GM04503 (cell line): ENCODE measurements at regions not wholly inside any gene's neighbourhood (a gene's known extent, or its start where the extent isn't known, plus 50 kb on each side); places are given as distances from the start of the nearest gene placed in this dataset.

ENCODE experiments used
- DNase-seq: peaks from one replicate; pipeline ENCODE4 v3.0.0-alpha.2; 2012; ENCODE audit warnings: low read depth

DNA sequence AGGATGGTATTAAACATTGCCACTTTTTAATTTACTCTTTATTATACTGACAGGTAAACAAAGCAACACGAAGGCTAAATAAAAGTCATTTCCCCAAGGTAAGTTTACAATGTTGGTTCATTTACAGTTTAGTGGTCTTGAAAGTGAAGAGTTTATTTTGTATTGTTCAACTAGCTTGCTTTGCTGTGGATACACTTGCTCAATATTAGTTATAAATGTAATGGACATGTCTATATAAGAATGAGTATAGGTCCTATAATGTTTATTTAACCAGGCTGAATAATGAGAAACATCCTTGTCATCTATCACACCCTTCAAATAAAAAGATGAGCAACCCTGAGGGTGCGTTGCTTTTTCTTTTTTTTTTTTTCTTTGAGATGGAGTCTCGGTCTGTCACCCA, 1129.4 kb downstream of the TSN start:
- no peak for DNase-seq

DNA sequence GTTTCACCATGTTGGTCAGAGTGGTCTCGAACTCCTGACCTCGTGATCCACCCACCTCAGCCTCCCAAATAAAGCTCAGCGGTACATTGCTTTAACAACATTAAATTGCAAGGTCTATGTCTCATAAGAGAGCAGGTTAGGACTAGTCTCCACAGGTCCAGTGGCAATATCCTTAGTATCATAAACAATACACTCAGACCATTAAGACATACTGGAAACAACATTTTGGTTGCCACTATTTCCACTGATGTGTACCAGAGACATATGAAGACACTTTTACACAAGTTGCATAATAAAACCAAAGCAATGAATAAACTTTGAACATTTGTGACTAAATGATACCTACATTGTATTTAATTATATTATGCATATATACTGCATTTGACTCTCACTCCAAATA, 1130.0 kb downstream of the TSN start:
- no peak for DNase-seq

DNA sequence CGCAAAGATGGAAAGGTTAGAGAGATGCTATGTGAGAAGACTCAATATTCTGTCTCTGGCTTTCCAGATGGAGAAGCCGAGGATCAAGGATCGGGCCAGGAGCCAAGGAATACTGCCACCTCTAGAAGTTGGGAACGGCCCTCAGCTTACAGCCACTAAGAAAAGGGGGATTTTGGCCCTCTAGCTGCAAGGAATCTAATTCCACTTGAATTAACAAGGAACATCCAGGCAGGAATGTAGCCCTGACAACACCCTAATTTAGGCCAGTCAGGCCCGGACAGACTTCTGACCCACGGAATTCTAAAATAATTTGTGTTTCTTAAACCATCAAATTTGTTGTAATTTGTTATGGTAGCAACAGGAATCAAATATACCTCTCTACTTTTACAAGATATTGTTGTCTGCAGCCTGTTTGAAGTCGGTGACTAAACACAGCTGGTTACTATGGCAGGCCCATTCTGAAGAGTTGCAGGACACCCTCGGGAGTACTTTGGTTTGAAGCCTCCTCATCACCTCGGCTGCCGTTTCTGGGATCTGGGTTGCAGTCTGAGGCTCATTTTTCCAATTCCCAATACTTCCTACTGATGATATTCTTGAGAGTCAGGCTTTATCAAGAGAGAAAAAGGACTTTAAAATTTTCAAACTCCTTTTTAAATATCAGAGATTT, 1131.2 kb downstream of the TSN start:
- DNase-seq = no peak

DNA sequence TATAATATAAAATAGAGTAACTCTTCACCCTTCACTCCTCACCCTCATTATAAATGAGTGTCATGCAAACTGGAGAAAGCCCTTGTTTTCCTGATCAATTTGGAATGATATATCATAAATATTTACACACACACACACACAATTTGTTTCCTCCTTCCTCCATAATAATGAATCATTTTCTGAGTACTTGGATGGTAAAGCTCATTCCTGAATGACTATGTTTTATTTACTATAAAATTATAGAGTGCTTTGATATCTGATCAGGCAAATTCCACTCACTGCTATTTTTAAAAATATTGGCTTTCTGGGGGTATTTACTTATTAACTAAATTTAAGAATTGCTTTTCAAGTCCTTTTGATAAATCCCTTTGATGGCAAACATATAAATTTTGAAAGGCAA, 1125.5 kb upstream of the CNTNAP5 start:
- DNase-seq = no peak

DNA sequence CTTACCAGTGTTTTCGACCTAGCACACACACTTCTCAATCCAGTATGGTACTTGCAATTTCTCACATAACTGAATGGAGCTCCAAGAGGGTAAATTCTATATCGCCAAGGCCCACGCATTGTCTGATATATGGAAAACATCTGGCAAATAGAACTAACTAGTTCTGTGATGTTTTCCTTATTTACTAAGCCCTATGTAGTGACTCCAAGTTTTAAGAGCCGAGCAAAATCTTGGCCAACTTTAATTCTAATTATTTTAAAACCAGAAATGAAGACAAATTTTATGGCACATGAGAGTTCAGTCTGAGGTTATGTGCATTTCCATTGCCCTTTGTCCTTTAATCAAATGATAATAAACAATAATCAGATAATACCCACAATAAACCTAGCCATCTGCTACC, 1119.7 kb upstream of the CNTNAP5 start:
- no peak for DNase-seq

DNA sequence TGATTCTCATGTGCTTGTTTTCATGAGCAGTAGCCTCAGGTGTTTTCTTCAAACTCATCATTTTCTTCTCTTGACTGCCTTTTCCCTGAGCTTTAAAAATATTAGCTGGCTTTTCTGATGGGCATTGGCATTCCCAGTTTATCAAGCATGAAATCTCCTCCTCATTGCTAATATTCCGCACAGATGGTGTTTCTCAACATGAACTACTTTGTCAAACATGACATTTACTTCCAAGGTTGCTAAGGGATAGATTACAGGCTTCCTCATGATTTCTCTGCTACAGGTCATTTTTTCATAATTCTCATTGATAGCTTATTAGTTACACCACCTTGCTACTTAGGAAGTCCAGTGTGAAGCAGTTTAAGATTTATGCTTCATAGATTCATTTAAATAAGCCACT, 1116.9 kb upstream of the CNTNAP5 start:
- DNase-seq = no peak

DNA sequence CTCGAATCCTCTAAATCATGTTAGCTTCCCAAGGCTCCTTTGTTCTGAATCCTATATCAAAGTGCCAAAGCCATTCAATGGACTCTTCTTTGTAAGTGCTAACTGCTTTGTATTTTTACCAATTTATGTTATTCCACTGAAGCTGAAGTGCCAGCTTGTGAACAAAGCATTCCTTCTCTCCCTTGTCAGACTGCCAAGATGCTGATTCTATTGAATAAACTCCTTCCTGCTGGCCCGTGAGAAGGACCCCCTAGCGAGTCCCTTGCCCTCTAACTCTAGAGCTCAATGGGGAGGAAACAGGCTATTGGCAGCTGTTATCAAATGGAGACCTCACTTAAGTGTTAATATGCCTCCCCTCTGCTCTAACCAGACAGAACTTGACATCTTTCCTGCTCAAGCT, 1097.9 kb upstream of the CNTNAP5 start:
- DNase-seq = no peak

DNA sequence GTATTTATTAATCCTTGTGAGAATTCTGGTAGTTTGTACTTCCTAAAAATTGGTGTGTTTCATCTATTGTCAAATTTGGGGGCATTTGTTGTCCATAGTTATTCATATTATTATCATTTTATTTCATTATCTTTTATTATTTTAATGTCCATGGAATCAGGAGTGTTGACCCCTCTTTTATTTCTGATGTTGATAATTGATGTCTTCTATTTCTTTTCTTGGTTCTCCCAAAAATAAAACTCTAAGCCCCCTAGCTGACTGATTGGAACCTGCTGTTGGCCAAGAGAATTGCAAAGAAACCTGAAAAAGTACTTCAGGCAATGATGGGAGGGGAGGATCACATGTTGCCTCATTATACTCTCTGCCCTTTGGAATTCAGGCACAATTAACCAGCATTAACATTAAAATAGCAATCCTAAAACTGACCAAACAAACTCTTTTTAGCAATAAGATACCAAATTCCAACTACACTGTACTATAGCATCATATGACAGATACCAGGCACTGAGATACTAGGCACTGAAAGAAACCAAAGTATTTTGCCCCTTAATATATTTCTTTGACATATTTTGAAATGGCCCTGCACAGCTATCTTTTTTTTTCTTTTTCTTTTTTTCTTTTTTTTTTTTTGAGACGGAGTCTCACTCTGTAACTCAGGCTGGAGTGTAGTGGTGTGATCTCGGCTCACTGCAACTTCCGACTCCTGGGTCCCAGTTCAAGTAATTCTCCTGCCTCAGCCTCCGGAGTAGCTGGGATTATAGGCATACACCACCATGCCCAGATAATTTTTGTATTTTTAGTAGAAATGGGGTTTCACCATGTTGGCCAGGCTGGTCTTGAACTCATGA, 1097.2 kb upstream of the CNTNAP5 start:
- no peak for DNase-seq

DNA sequence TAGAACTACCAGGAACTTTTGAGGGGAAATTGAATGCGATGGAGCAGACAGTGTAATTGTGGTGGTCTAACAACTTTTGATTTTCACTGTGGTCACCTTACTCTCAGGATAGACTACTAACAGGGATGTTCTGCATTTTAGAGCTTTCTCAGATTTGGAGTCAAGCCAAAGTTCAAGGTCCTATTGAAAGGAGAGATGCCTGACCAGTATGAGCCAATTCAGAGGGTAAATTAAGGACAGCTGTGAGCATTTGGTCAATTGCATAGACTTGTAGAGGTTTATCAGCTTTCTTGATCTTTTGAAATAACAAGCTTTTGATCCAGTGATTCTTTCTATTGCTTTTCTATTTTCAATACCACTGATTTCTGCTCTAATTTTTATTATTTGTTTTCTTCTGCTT, 1095.7 kb upstream of the CNTNAP5 start:
- DNase-seq = no peak

DNA sequence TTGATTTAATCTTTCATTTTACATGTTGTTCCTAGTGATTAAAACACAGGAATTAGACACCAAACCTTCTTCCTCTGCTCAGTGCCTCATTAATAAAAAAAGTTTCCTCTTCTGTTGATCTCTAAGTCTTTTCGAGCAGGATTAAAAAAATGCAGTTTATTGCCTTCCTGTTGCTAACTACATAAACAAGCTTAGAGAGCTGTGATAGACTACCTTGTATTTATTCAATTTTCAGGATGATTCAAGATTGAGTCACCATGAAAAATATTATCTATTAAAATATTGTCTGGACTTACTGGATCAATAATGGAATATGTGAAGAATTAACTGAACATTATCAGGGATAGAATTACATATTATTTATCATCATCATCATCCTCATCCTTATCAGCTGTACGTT, 1089.6 kb upstream of the CNTNAP5 start:
- no peak for DNase-seq

DNA sequence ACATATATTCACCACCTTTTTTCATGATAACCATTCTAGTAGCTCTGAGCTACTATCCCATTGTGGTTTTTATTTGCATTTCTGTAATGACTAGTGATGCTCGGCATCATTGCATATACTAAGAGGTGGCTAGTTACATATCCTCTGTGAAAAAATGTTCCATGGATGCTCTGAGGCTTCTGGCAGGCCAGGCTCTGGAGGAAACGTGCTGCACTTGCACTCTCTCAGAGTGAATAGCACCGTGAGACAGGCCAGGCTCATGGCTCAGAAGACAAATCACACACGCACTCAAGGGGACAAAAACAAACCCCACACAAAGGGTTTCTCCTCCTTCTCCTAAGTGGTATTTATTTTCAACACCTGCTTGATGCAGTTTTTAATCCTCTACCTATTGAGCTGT, 1085.3 kb upstream of the CNTNAP5 start:
- no peak for DNase-seq

DNA sequence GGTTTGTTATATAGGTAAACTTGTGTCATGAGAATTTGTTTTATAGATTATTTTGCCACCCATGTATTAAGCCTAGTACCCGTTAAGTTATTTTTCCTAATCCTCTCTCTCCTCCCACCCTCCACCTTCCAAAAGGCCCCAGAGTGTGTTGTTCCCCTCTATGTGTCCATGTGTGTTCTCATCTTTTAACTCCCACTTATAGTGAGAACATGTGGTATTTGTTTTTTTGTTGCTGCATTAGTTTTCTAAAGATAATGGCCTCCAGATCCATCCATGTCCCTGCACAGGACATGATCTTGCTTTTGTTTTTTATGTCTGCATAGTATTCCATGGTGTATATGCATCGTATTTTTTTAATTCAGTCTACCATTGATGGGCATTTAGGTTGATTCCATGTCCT, 1075.6 kb upstream of the CNTNAP5 start:
- no peak for DNase-seq

DNA sequence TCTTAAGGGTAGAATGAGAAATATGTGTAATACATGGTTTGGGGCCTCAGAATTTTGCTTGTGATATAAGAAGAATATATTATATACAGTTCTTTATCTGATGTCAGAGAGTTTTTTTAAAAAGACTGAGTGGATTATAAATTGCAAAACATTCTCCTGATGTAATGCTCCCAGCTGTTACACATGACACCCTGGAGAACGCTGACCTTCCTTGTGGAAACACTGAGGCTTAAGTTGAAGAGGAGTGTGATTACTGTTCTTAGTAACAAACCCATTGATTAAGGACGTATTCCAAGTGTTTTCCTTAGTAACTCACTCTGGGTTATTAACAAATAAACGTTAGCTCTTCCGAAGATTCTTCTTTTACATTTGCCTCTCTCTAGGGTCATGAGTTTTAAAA, 1069.3 kb upstream of the CNTNAP5 start:
- no peak for DNase-seq

DNA sequence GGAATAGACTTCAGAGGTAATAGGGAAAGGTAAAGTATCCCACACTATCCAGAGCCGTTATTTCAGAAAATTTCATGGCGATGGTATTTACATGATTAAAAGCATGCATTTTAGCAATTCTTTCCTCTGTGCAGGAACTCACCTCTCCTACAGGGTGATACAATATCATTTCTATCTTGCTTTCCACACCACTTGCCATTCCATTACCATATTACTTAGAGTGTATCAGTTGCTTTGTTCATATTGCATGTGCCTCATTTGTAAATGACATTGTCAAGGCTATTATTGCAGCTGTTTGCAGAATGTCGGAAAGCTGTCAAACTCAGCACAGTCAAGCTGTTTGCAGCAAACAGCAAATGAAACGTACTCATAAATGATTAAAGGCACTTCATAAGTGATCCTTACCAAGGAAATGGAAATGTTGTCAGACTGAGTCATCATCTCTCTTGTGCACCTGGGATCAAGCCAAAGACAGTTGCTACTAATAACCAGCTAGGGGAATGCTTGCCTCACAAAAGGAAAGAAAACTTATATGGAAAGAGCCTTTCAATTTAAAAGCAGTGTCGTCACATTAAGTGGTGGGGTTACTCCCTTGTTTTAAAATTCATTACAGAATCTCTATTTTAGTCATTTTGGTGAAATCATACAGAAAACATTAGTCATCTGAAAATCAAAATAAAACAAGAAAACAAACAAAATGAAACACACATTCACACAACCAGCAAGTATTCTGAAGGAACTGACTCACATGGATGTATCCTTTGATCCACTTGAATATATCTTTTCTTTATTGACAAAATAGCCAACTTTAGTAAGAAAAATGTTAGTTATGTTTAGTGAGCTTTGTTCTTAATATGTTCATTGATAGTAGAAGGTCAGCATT, 1064.1 kb upstream of the CNTNAP5 start:
- DNase-seq = no peak

DNA sequence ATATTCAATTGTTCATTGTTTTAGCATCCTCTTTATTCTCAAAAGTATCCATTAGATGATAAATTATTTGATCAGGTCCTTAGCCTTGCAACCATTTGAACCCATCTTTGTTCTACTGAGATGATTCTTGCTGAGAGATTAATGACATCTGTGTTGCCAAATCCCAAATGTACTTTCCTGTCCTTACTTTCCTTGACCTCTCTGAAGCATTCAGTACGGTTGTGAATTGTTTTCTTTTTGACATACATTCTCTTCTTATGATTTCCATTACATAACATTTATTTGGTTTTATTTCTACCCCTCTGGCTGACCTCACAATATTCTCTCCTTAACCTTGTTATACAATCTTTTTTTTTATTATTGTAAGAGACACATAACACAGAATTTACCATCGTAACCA, 1058.6 kb upstream of the CNTNAP5 start:
- DNase-seq = no peak

DNA sequence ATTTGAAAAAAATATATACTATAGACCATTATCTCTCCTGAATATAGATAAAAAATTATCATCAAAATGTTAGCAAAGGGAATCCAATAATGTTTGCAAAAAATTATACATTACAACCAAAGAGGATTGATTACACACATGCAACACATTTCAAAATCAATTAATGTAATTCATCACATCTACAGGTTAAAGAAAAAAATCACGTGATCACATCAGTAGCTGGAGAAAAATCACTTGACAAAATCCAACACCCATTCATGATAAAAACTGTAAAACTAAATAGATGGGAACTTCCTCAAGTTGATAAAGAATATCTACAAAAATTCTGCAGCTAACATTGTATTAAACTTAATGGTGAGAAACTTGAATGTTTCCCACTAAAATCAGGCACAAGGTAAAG, 1047.5 kb upstream of the CNTNAP5 start:
- DNase-seq = no peak

DNA sequence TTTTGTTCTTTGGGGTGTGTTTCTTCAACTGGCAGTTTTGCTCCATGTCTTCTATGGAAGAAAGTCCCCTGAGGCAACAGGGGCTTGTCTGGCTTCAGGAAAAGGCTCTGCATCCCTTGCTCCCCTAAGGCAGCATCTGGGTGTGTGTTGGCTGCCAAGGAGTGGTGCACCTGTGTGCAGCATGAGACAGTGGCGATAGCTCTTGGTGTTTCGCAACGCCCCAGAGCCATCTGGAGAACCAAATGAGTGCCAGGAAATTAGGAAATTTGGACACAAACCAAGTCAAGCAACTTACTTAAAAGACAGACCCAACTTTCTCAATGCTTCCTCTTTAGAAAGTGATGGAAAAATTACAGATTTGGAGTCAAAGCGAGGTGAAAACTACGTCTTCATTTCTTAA, 1044.4 kb upstream of the CNTNAP5 start:
- no peak for DNase-seq

DNA sequence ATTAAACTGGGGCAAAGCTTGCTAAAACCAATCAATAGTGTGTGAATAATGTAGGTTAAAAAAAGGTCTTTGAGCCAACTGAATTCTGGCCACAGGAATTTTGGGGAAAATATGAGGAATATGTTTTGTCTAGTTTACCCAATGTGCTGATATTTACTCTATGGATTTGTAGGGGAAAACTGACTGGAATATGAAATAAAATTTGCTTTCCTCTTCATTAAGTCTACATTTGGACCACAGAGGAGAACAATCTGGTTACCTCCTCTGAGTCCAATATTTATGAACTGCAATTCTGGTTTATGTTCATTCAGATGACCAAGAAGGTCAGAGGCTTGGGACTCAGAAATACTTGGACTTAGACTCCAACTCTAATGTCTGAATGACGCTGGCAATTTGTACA, 1042.2 kb upstream of the CNTNAP5 start:
- no peak for DNase-seq

DNA sequence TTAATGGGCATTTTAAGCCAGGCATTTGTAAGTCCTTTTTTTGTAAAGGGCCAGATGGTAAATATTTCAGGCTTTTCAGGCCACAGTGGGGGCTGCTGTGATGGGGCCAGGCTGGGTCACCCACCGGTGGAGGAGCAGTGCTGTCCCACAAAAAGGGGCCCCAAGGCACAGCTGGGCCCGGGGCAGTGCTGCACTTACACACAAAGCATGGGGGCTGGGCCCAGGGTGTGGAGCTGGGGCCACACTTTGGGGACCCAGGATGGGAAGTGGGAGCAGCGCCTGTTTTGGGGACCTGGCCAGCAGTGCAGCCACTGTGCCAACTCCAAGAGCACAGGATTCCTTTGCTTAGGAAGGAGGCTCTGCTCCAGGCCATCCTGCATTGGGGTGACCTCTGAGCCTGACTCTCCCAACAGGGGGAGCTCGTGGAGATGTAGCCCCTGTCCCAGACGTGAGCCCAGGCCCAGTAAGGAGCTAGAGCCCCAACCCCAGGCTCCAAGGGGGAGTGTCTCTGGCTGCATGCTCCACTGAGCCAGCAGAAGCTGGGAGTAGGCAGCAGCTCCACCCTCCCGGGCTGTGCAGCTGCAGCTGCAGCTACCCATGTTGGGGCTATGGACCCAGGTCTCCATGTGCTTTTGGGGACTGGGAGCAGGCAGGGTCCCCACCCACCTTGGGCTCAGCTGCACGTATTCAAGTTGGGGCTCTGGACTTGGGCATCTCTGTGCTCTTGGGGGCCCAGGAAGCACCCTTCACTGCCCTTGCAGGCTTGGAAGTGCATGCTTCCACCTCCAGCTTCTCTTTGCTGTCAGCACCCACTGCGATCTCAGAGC, 1036.5 kb upstream of the CNTNAP5 start:
- DNase-seq = no peak

DNA sequence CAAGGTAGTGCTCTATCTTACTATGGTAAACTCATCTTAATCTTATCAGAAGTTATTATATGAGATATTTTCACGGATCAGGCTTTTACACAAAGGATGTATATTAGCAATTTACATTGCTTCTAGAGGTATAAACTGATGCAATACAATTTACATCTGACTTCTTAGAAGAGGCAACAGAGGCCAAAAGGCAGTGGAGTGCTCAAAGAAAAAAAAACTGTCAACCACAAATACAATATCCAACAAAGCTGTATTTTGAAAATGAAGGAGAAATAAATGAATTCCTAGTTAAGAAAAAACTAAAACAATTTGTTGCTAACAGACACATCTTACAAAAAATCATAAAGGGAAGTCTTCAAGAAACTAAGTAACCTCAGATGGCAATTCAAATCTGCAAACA, 1031.5 kb upstream of the CNTNAP5 start:
- DNase-seq = no peak

DNA sequence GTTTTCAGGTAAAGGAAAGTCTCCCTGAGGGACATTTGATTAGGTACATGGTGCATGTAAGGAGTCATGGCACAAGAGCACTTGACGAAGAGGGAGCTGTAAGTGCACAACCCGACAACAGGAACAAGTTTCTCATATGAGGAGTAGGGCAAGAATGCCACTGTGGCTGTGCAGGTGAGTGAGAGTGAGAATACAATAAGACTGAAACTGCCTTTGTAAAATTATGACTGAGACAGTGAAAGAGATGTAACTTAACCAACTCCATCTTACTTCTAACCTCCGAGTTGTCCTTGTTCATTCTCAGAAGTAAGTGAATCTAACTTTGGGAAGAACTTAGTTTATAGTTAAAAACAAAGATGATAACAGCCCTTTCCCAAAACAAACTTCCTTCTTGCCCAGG, 1025.8 kb upstream of the CNTNAP5 start:
- DNase-seq = no peak

DNA sequence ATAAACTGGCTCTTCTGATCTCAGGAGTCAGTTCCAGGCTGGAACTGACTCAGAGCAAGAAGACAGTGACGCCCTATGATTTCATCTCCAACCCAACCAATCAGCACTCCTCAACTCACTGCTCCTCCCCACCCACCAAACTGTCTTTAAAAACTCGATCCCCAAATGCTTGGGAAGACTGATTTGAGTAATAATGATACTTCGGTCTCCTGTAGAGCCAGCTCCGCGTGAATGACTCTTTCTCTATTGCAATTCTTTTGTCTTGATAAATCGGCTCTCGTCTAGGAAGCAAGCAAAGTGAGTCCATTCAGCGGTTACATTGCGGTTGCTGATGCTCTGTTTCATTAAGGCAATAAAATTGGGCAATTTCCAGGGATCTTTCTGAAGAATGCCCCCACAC, 1025.3 kb upstream of the CNTNAP5 start:
- DNase-seq = no peak
